GM12878 (cell line): ENCODE measurements at regions not wholly inside any gene's neighbourhood (a gene's known extent, or its start where the extent isn't known, plus 50 kb on each side); places are given as distances from the start of the nearest gene placed in this dataset.

Source experiments
- ATAC-seq: fragments of 200-7000 bp; cut with Tn5 transposase; 3 replicates; pipeline ENCODE4 v1.9.1; 2020; ENCODE audit warnings: mild to moderate bottlenecking, moderate library complexity
- BruUV-seq: library from RNA; stranded (reverse); fragments of 400-500 nt; replicated peaks from 2 replicates; lab custom pipeline; 2021; lab: Mats Ljungman, UMichigan
- CTCF ChIA-PET: fragments of 300-600 bp; sonication (Branson Sonifier 250); formaldehyde crosslinking; extraction: SDS; loops from one replicate; lab custom pipeline; 2021; ENCODE audit warnings: inconsistent platforms; lab: Yijun Ruan, JAX
- POLR2A ChIA-PET: fragments of 350-600 bp; formaldehyde crosslinking; extraction: SDS; loops from one replicate; lab custom pipeline; 2021; ENCODE audit warnings: inconsistent platforms; lab: Charles Lee
- RAD21 ChIA-PET: fragments of 300-600 bp; sonication (Branson Sonifier 250); formaldehyde crosslinking; loops from one replicate; lab custom pipeline; 2023; ENCODE audit warnings: antibody characterized with exemption; ENCODE audit not compliant: unreplicated experiment; lab: Charles Lee
- SMC1A ChIA-PET: fragments of 300-600 bp; sonication (Branson Sonifier 250); formaldehyde crosslinking; loops from one replicate; lab custom pipeline; 2023; ENCODE audit not compliant: unreplicated experiment, uncharacterized antibody; lab: Charles Lee
- DNase-seq: peaks from one replicate; pipeline ENCODE4 v3.0.0-alpha.2; 2011; ENCODE audit warnings: low read depth, low spot score
- FAIRE-seq: peaks from 3 replicates; lab custom pipeline; 2011; peaks lifted over from hg19 to GRCh38; lab: Jason Lieb, UNC
- H2AFZ ChIP-seq: 2 replicates; pipeline ENCODE4 v1.6.0; 2011; ENCODE audit warnings: low read depth, low read length, control low read depth; ENCODE audit not compliant: control insufficient read depth
- H3K27ac ChIP-seq: 2 replicates; pipeline ENCODE4 v1.5.1; 2011; ENCODE audit warnings: control low read depth; ENCODE audit not compliant: control insufficient read depth, insufficient read depth
- H3K27me3 ChIP-seq, 2 experiments: replicated peaks in 1 of 2; 2 replicates each; pipeline versions ENCODE4 v1.6.0 to v1.6.1; 2011; ENCODE audit warnings: low read length in 1 of 2; ENCODE audit not compliant: control insufficient read depth in 2 of 2, insufficient read depth in 2 of 2
- H3K36me3 ChIP-seq, 2 experiments: 2 replicates each; pipeline ENCODE4 v1.5.1; 2011; ENCODE audit warnings: low read length in 1 of 2; ENCODE audit not compliant: control insufficient read depth in 2 of 2, insufficient read depth in 2 of 2
- H3K4me1 ChIP-seq: 2 replicates; pipeline ENCODE4 v1.6.1; 2011; ENCODE audit warnings: mild to moderate bottlenecking, low read length, moderate library complexity, mixed read lengths; ENCODE audit not compliant: control insufficient read depth, insufficient read depth
- H3K4me2 ChIP-seq: 2 replicates; pipeline ENCODE4 v1.6.0; 2011; ENCODE audit warnings: control low read depth; ENCODE audit not compliant: control insufficient read depth, insufficient read depth
- H3K4me3 ChIP-seq: fragments of 200-600 bp; sonication (generic); 2 replicates; pipeline ENCODE4 v1.5.1; 2016
- H3K79me2 ChIP-seq: 2 replicates; pipeline ENCODE4 v1.6.0; 2011; ENCODE audit warnings: low read length; ENCODE audit not compliant: control insufficient read depth, insufficient read depth
- H3K9ac ChIP-seq: 2 replicates; pipeline ENCODE4 v1.8.0; 2011; ENCODE audit warnings: low read length, control low read depth, mixed read lengths; ENCODE audit not compliant: control insufficient read depth, insufficient read depth
- H3K9me3 ChIP-seq: replicated peaks from 3 replicates; pipeline ENCODE4 v1.5.1; 2011; ENCODE audit warnings: mild to moderate bottlenecking, low read length; ENCODE audit not compliant: control insufficient read depth, insufficient read depth
- H4K20me1 ChIP-seq: 2 replicates; pipeline ENCODE4 v1.6.0; 2011; ENCODE audit not compliant: control insufficient read depth, insufficient read depth
- ATF7 ChIP-seq: fragments of 450-650 bp; IDR thresholded peaks from 2 replicates; pipeline ENCODE4 v1.6.1; 2016; ENCODE audit warnings: low read depth, mild to moderate bottlenecking
- BACH1 ChIP-seq: fragments of 450-650 bp; IDR thresholded peaks from 2 replicates; pipeline ENCODE4 v1.6.1; 2017; ENCODE audit warnings: mild to moderate bottlenecking, borderline replicate concordance
- CBFB ChIP-seq: IDR thresholded peaks from 2 replicates; pipeline ENCODE4 v1.6.1; 2016; ENCODE audit warnings: antibody characterized with exemption, low read depth
- CHD2 ChIP-seq: IDR thresholded peaks from 2 replicates; pipeline ENCODE4 v1.6.1; 2011; ENCODE audit warnings: low read depth, low read length, improper control_type of control experiment, borderline replicate concordance
- CTCF ChIP-seq, 3 experiments: IDR thresholded peaks in 2 of 3; conservative IDR thresholded peaks in 1 of 3; 2 replicates each; pipeline ENCODE4 v1.5.1; 2011; ENCODE audit warnings: low read depth in 3 of 3, low read length in 3 of 3, mild to moderate bottlenecking in 3 of 3, control low read depth in 2 of 3, moderate library complexity in 2 of 3, inconsistent platforms in 1 of 3, mixed read lengths in 1 of 3; ENCODE audit not compliant: control insufficient read depth in 2 of 3, insufficient read depth in 1 of 3; ENCODE audit errors: extremely low read depth in 1 of 3
- IKZF2 ChIP-seq, 2 experiments: fragments of 450-650 bp; IDR thresholded peaks; 2 replicates each; pipeline ENCODE4 v1.6.1; 2017; ENCODE audit warnings: mild to moderate bottlenecking in 2 of 2, moderate library complexity in 2 of 2
- JUND ChIP-seq: IDR thresholded peaks from 2 replicates; pipeline ENCODE4 v1.6.1; 2012; ENCODE audit warnings: low read depth, mild to moderate bottlenecking, low read length, improper control_type of control experiment, moderate library complexity
- KAT2A ChIP-seq: conservative IDR thresholded peaks from 2 replicates; pipeline ENCODE4 v1.6.1; 2011; ENCODE audit warnings: low read depth, low read length; ENCODE audit not compliant: control insufficient read depth
- MYB ChIP-seq: fragments of 150-350 bp; IDR thresholded peaks from 2 replicates; pipeline ENCODE4 v1.6.1; 2014; ENCODE audit warnings: mild to moderate bottlenecking, low read depth, low read length, borderline replicate concordance
- PML ChIP-seq: IDR thresholded peaks from 2 replicates; pipeline ENCODE4 v1.6.1; 2012; ENCODE audit warnings: low read length, inconsistent platforms
- RUNX3 ChIP-seq: IDR thresholded peaks from 2 replicates; pipeline ENCODE4 v1.6.1; 2012; ENCODE audit warnings: low read length, inconsistent platforms
- SIN3A ChIP-seq: IDR thresholded peaks from 2 replicates; pipeline ENCODE4 v1.6.1; 2012; ENCODE audit warnings: low read depth, low read length, improper control_type of control experiment
- SMAD1 ChIP-seq: fragments of 450-650 bp; IDR thresholded peaks from 2 replicates; pipeline ENCODE4 v1.6.1; 2018; ENCODE audit warnings: mild to moderate bottlenecking, low read depth; ENCODE audit not compliant: partially characterized antibody
- ZNF207 ChIP-seq: fragments of 450-650 bp; IDR thresholded peaks from 2 replicates; pipeline ENCODE4 v1.6.1; 2014; ENCODE audit warnings: antibody characterized with exemption, mild to moderate bottlenecking, borderline replicate concordance
- ZNF384 ChIP-seq: IDR thresholded peaks from 2 replicates; pipeline ENCODE4 v1.6.1; 2012; ENCODE audit warnings: low read depth, mild to moderate bottlenecking, low read length, improper control_type of control experiment, borderline replicate concordance
- WGBS: methylation state at CpG from one replicate; pipeline ENCODE4 v1.1.6; 2016; ENCODE audit warnings: low lambda C conversion rate; ENCODE audit not compliant: insufficient replicate concordance, insufficient coverage; ENCODE audit errors: missing lambda C conversion rate; 5-methylcytosine and 5-hydroxymethylcytosine counted together
- in situ Hi-C: fragments of 300-500 bp; cut with MboI; formaldehyde crosslinking; loops from 9 replicates; pipeline ENCODE4 v1.14.3; 2018; ENCODE audit warnings: mixed read lengths
- intact Hi-C: fragments of 100-400 bp; cut with micrococcal nuclease; formaldehyde crosslinking; loops from one replicate; pipeline ENCODE4 v1.14.2; 2022; ENCODE audit not compliant: unreplicated experiment

- TF ChIP-seq CBFB, result no peak
- TF ChIP-seq IKZF2 (IDR thresholded peaks at IDR 0.05), result no peak
- TF ChIP-seq PML, result no peak
- no peak for TF ChIP-seq JUND
- no peak for TF ChIP-seq ZNF384
Measured at GRCh38 chr12:46907791-46908190, 82.0 kb upstream of the SLC38A4 start (continued).

GRCh38 chr12:46908236-46908935 lies 82.6 kb upstream of the SLC38A4 start:
- FAIRE-seq (no peak), DNase-seq (no peak), ATAC-seq (peak; percentile 15; the same call in 1 of the 3 replicates)
- Histone ChIP-seq H3K36me3 (no peaks in the 10 kb centered on the region), H3K27me3 (no peaks in the 10 kb centered on the region; a peak in 1 of 4 replicates), H4K20me1 (no peaks in the 10 kb centered on the region), H3K9me3 (no peaks in the 10 kb centered on the region), H3K9ac (no peak overlapping the region), H3K27ac (no peak overlapping the region), H3K4me2 (no peak overlapping the region), H3K79me2 (no peaks in the 10 kb centered on the region), H2AFZ (no peak overlapping the region), H3K4me1 (no peaks in the 10 kb centered on the region), H3K4me3 (no peak overlapping the region)
- SMC1A ChIA-PET, result no interaction called here
- BruUV-seq, result no TSS peak
- RAD21 ChIA-PET, result no interaction called here
- no peak for TF ChIP-seq BACH1
- no peak for TF ChIP-seq ATF7
- no peak for TF ChIP-seq RUNX3
- TF ChIP-seq KAT2A, result no peak
- TF ChIP-seq SMAD1, result no peak
- TF ChIP-seq ZNF207, result no peak
- TF ChIP-seq MYB, result no peak
- TF ChIP-seq SIN3A, result no peak
- TF ChIP-seq CHD2, result no peak
- no peak for TF ChIP-seq CTCF (IDR thresholded peaks at IDR 0.05 in 2 of 3, conservative IDR thresholded peaks at IDR 0.05 in 1 of 3; ENCODE audit: control insufficient read depth in 2 of 3, extremely low read depth in 1 of 3, insufficient read depth in 1 of 3, low read depth in 3 of 3, low read length in 3 of 3)
- intact Hi-C loops (no loop called here), in situ Hi-C loops (no loop called here)
- POLR2A ChIA-PET, result no interaction called here
- WGBS, result 23% methylated on average over 2 of the region's 2 CpGs
- CTCF ChIA-PET, result no interaction called here
